Astrocyte of the hippocampus (primary cell): ENCODE measurements at regions not wholly inside any gene's neighbourhood (a gene's known extent, or its start where the extent isn't known, plus 50 kb on each side); places are given as distances from the start of the nearest gene placed in this dataset.

Experiments used
- DNase-seq: peaks from one replicate; pipeline ENCODE4 v3.0.0; 2011; ENCODE audit warnings: low read depth, low spot score

DNA sequence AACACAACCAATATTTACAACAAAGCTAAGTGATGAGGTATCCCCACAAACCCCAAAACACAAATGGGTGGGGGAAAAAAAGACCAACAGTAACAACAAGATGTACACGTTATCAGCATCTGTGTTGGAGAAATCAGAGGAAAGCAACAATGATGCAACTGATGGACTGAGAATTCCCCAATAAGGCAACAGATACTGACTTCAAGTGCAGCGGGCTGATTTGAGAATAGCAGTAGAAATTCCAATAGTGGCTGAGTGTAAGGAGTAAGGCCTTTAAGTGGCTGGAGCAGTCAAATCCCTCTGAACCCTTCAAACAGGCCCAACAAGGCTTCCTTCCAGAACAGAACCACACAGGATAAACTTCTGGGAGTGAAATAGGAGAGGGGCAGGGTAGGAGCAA, 97.6 kb downstream of the TM2D1 start:
- DNase-seq, result no peak

DNA sequence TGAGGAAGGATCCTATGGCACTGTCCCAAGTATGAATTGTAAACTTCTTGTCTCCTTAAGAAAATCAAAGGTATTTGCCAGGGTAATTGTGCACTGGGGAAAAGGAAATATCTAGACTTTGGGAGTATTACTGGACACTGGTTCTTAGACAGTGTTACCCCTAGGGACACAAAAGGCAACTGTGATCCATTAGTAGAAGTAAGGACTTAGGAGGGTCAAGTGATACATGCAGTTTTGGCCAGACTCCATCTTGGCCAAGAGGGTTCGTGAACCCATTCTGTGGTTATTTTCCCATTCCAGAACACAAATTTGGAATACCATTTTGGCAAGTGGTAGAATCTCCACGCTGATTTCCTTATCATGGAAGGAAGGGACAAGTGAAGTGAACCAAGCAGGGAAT, 98.1 kb downstream of the TM2D1 start:
- DNase-seq, result peak; percentile 49

- DNase-seq, result no peak
These were observed 101.1 kb downstream of the TM2D1 start for GRCh38 chr1:61623852-61624251.

- no peak for DNase-seq
These were observed 104.4 kb downstream of the TM2D1 start for GRCh38 chr1:61620536-61620935.

- no peak for DNase-seq
These were observed 106.2 kb downstream of the TM2D1 start for GRCh38 chr1:61618755-61619154.

GRCh38 chr1:61618193-61618592, 106.7 kb downstream of the TM2D1 start:
- DNase-seq, result no peak

- DNase-seq, result no peak
These were observed 108.1 kb downstream of the TM2D1 start for GRCh38 chr1:61616830-61617229.

DNA sequence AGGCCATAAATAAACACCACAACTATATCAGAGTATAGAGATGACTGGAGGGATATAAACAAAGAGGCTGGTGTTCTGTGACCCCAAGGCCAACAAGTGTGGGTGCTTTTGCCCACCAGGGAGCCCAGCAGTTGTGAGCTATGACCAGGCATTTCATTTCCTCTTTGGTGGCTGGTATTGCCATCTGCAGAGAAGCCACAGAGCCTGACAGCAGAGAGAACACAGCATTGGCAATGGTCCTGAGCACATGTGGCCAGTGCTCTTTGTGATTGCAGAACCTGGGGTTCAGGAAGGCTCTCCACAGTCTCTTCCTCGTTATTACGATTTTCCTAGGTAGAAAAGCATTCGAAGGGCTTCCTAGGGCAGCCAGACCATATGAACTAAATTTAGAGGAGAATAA, 112.3 kb downstream of the TM2D1 start:
- no peak for DNase-seq

GRCh38 chr1:61609040-61609439, 115.9 kb downstream of the TM2D1 start:
- DNase-seq, result no peak

DNA sequence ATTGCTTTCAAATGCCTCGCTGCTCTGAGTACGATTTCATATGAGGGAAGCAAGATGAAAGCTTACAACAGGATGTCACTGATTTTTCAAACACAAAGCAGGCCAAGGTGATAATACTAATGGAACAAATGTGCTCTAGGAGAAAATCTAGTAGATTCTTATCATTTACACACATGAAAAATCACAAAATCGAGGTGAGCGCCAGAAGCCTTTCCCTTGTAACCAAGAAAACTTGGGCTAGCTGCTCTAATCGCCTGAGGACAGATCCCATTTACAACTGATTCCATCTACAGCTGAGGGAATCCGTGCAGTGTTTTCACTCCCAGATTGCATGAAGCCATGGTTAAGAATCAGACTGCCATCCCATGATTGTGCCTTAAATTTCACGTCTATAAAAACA, 117.5 kb downstream of the TM2D1 start:
- no peak for DNase-seq

DNA sequence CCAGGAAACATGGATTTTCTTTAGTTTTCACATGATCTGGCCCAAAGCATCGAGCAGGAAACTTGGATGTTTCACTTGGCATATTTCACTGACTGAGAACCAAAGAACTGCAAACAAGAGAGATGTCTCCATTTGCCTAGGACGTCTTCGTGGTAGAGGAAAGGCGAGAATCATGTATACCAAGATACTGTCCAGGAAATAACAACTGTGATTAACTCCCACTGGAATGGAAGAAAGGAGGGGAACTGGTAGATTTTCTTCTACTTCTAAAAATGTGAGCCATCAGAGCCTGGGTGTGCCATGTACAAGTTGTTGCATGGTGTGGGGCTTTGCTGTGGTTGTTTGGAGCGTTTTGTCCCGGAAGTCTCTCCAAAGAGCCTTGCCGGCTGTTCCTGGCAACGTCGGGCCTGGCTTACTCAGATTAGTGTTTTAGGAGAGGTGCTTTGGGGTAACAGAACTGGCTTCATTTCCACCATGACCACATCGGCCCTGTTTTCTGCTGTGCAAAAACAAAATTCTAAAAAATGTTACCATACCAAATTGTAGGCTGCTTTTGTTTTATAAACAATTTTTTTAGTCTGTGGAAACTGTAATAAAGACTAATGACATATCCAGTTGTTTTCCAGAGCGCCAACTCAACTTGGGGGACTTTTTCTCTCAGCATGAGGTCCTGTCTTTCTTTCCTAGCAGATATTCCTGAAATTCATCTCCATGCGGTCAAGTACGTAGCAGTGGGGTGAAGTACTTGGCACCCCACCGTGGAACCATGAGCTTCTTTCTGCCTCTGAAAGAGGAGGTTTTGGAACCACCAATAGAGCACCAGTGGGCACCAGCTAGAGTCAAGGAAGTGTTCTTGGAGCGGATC, 118.3 kb downstream of the TM2D1 start:
- DNase-seq, result peak; percentile 26

- DNase-seq, result no peak
These were observed 119.2 kb downstream of the TM2D1 start for GRCh38 chr1:61605607-61606321.

- no peak for DNase-seq
These were observed 120.3 kb downstream of the TM2D1 start for GRCh38 chr1:61604684-61605083.

GRCh38 chr1:61604261-61604660, 120.7 kb downstream of the TM2D1 start:
- no peak for DNase-seq

- no peak for DNase-seq
These were observed 122.3 kb downstream of the TM2D1 start for GRCh38 chr1:61602663-61603062.

DNA sequence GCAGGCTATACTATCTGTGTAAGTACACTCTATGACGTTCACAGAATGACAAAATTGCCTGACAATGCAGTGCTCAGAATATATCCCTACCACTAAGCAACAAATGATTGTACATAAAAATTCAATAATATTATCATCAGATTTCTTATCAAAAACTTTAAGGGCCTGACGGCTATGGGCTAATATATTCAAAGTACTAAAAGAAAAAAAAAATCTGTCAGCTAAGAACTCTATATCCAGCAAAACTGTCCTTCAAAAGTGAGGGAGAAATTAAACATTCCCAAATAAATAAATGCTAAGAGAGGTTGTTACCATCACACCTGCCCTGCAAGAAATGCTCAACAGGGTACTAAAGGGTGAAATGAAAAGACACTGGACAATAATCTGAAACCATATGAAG, 127.3 kb downstream of the TM2D1 start:
- no peak for DNase-seq

DNA sequence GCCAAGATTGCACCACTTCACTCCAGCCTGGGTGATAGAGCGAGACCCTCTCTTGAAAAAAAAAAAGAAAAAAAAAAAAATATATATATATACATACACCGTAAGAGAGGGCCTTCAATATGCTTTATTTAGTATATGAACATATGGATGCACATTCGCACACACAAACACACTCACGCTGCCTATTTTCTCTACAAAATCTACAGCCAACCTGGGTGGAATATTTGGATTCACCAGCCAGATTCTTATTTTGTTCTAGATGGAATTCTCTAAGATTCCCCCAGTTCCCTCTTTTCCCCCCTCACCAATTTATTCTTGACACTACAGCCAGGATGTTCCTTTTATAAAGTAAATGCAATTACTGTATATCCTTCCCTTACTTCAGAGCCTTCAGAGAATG, 131.6 kb downstream of the TM2D1 start:
- no peak for DNase-seq

DNA sequence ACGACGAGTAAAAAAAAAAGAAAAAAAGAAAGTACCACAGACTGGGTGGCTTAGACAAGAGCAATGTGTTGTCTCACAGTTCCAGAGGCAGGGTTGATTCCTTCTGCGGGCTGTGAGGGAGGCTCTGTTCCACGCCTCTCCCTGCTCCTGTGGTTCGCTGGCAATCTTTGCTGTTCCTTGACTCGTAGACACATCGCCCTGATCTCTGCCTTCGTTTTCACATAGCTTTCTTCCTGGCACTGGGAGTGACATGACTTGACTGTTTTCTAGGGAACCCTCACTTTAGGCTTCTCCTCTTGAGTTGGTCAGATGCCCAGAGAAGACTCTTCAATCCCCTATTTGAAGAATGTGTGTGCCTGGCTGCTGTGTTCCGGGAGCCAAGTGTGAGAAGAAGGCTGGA, 133.6 kb downstream of the TM2D1 start:
- DNase-seq, result no peak

- DNase-seq, result peak; percentile 82
These were observed 135.9 kb downstream of the TM2D1 start for GRCh38 chr1:61588736-61589672.

DNA sequence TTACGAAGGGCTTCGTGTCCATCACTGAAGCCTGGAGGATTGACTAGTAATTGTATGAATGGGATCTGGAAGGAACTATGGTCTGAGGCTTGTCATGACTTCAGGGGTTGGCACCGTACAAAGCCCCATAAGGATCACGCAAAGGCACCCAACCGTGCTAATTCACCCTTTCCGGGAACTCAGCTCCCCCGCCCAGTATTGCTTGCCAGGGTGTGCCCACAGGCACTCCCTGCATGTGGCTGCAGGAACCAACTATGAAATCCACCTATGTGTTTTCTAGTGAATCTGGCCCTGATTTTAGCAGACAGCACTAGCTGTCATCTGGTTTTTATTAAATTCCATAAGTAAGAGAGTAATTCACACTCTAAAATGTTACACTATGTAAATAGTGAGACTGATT, 139.2 kb downstream of the TM2D1 start:
- DNase-seq, result peak; percentile 69

- DNase-seq, result no peak
These were observed 141.2 kb downstream of the TM2D1 start for GRCh38 chr1:61583703-61584102.

GRCh38 chr1:61581251-61581650, 143.7 kb downstream of the TM2D1 start:
- DNase-seq, result no peak
